LoVo (cell line): ENCODE measurements at regions not wholly inside any gene's neighbourhood (a gene's known extent, or its start where the extent isn't known, plus 50 kb on each side); places are given as distances from the start of the nearest gene placed in this dataset.

Experiments
- DNase-seq: peaks from one replicate; pipeline ENCODE4 v3.0.0-alpha.2; 2016; ENCODE audit warnings: low spot score

DNA sequence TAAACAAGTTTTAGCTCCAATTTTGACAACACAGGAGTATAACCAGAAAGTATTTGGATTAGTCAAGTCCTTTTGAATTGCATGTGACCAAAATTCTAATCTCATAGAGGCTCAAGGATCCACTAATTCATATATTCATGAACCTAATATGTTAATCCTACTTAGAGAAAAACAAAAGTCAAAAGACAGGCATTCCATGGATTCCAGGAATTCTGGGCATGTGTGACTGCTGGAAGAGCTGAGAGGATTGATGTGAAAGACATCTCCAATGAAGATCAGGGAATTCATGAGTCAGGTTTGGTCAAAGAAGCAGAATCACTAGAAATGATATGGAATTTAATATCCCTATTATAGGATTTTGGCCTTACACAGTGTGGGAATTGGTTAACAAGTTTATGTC is 1494.6 kb upstream of the DDX18 start:
- DNase-seq = no peak

DNA sequence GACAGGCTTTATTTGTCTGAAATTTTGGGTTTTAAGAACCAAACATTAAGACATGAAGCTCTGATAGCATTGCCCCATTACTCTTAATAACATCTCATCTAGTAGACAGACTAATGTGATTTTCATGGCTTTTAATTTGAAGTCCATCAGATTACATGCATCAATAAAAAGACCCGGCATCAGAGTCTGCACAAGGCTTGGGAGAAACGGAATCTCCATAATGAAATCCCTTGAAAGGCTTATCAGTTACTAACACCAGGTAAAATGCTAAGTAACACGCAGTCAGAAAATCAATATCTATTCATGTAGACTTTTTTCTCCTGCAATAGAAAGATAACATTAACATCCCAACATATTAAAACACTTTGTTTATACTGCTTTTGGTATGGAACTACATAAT is 1485.2 kb upstream of the DDX18 start:
- no peak for DNase-seq

DNA sequence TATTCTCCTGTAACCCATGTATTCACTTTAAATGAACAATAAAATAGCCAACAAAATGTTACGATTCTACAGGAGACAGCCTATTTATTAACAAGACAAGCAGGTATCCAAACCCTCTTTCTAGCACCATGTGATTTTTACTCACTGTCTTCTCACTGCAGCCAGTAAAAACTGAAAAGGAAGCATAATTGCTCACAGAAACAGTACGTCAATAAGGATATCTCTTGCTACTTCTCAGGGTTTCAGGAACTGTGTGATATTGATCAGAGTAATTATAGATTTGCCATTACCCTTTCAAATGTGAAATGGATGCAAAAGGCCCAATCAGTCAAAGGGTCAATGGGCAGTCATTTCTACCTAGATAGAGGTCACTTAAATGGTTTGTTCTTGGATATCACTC is 1473.8 kb upstream of the DDX18 start:
- DNase-seq = no peak

DNA sequence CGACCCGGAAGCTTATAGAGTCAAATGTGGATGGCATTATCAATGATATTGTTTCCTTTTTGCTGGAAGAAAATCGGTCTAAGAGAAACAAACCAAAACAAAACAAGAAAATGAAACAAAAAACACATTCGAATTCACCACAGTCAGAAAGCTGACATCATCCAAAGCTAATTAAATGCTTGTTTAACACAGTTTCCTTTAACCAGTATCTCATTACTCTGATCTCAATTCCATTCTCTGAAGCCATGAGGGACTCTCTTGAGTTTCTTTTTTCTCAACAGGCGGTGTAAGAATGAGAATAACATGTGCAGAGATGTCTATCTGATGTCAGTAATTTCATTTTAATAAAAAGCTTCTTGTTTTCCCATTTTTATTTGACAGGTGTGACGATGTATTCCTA is 1448.3 kb upstream of the DDX18 start:
- DNase-seq = no peak

DNA sequence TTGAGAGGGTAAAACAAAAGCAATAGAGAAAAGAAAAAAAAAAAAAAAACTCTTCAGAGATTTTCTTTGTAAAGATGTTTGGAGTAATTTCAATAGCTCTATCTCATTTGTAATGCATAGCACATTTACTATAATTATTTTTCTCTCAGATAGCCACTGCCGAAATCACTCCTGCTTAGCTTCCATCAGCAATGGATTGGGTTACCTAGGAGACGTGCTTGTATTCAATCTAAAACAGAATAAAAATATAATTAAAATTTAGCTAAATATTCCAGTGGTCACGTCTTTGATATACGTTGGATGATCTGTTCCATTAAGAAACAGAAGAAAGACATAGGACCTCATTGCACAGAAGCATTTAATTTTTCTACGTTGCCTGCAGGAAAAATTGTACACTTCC is 1435.7 kb upstream of the DDX18 start:
- no peak for DNase-seq

DNA sequence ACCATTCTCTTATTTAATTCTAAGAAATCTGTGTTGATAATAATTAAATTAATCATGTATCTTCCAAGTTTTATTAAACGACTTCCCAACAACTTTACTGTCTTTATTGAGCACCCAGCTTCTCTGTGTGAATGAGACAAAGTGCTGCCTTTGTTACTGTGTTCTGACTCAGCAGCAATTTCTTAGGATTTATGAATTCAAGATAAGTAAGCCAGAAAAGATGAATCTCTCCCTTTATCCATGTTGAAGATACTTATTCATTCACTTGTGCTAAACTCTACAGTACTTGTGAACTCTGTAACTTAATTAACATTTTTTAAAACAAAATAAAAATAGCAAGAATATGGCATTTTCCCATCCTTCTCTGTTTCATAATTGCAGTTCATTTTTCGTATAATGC is 1403.3 kb upstream of the DDX18 start:
- DNase-seq = no peak

DNA sequence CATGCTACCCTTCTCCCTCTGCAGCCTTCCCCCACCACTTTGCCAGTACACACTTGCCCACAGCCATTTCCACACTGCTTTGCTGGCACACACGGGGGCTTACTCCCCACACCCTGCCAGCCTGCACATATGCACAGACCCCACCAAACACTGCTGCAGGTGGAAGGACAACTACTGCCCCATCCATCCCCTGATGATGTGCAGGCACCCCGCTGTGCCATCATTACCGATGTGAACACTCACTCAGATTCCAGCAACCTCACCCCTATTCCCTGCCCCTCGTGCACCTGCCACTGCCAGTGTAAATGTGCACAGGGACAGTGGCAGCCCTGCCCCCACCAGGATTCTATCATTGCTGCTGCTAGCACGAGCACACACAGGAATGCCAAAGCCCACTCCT is 1400.8 kb upstream of the DDX18 start:
- DNase-seq = no peak

DNA sequence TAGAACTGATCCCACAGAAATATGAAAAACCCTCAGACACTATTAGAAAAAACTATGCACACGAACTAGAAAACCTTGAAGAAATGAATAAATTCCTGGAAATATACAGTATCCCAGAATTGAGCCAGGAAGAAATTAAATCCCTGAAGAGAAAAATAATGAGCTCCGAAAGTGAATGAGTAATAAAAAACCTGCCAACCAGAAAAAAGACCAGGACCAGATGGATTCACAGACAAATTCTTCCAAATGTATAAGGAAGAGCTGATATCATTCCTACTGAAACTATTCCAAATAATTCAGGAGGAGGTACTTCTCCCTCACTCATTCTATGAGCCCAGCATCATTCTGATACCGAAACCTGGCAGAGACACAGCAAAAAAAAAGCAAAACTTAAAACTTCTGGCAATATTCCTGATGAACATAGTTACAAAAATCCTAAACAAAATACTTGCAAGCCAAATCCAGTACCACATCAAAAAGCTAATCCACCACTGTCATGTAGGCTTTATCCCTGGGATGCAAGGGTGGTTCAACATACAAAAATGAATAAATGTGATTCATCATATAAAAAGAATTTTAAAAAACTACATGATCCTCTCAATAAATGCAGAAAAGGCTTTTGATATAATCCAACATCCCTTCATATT is 1397.6 kb upstream of the DDX18 start:
- DNase-seq = no peak

DNA sequence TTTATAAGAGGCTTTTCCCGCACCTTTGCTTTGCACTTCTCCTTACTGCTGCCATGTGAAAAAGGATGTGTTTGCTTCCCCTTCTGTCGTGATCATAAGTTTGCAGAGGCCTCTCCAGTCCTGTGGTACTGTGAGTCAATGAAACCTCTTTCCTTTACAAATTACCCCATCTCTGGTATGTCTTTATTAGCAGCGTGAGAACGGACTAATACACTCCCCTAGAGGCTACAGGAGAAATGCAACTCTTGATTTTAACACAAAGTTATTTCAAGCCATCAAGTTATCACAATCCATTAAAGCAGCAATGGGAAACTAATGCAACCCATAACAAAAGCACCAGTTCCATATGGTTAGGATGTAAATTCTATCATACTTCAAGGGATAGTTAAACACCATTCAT is 1378.8 kb upstream of the DDX18 start:
- no peak for DNase-seq

DNA sequence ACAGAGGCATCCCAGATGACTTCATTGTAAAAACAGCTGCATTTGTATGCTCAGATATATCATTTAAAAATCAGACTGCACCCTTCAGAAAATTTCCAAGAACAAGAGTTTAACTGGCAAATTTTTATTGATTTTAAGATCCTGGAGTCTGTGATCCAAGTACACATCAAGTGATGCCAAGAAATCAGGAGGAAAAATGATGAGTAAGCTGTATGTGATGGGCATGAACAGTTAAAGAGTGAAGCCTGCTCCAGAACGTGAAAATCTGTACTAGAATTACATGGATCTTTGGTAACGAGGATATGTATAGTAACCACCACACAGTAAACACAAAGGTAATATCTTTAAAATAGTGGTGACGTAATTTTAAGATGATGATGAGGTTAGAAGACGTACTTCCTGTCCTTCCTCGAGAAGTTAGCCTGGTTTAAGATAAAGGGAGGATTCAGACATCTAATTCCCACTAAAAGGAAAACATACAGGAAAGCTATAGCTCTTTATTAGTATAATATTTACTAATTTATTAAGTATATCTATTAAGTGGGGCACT is 1374.3 kb upstream of the DDX18 start:
- no peak for DNase-seq

DNA sequence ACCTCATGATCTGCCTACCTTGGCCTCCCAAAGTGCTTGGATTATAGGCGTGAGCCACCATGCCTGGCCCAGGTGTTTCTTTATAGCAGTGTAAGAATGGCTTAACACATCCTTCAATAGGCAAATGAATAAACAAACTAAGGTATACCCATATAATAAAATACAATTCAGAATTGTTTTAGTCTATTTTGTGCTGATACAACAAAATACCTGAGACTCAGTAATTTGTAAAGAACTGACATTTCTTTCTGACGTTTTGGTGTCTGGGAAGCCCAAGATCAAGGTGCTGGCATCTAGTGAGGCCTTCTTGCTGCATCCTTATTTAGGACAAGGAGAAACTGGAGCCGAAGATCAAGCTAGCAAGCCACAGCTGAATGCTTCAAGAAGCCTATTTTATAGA is 1372.1 kb upstream of the DDX18 start:
- no peak for DNase-seq

DNA sequence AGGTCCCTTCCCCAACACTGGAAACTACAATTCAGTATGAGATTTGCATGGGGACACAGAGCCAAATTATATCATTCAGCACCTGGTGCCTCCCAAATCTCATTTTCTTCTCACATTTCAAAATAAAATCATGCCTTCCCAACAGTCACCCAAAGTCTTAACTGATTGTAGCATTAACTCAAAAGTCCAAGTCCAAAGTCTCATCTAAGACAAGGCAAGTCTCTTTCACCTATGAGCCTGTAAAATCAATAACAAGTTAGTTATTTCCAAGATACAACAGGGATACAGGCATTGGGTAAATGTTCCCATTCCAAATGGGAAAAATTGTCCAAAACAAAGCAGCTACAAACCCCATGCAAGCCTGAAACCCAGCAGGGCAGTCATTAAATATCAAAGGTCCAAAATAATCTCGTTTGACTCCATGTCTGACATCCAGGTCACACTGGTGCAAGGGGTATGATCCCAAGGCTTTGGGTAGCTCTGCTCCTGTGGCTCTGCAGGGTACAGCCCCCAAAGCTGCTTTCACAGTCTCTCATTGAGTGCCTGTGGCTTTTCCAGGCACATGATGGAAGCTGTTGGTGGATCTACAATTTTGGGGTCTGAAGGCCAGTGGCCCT is 1370.1 kb upstream of the DDX18 start:
- no peak for DNase-seq

DNA sequence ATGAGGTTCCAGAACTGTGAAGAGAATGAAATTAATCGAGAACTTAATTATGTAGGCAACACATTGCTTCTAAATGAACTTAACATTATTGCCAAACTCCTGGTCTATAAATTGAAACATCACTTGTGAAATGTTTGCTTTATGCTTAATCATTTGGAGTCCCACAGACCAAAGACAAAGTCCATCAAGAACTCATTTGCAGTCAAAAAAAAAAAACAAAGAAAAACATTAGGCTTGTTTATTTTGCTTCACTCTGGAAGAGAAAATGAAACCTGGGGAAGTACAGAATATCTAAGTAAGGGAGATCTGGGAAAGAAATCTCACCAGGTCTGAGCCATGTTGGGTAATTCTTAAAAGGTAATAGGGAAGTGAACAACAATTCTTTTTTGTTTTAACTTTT is 1363.5 kb upstream of the DDX18 start:
- DNase-seq = no peak

DNA sequence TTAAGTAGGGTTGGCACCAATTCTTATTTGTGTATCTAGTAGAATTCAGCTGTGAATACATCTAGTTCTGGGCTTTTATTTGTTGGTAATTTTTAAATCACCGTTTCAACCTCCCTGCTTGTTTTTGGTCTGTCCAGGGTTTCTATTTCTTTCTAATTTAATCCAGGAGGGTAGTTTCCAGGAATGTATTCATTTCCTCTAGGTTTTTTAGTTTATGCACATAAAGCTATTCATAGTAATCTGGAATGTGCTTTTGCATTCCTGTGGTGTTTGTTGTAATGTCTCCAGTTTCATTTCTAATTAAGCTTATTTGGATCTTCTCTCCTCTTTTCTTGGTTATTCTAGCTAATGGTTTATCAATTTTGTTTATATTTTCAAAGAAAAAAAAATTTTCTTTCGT is 1361.8 kb upstream of the DDX18 start:
- no peak for DNase-seq

DNA sequence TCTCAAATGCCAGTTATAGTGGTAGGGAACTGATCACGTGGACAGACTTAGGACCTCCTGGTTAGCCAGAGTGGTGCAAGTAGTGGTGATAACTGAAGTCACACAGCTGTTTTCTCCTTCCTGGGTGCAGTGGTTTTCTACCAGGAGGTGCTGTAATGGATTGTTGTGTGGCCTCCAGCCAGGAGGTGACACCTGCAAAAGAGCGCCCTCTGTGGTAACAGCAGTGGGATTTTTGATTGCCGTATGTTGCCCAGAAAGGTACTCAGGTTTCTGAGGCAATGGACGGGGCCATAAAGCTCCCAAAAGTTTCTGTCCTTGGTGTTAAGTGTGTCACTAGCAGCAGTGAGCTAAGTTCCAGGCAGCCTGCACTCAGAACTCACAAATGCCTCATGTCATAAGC is 1358.1 kb upstream of the DDX18 start:
- DNase-seq = no peak

DNA sequence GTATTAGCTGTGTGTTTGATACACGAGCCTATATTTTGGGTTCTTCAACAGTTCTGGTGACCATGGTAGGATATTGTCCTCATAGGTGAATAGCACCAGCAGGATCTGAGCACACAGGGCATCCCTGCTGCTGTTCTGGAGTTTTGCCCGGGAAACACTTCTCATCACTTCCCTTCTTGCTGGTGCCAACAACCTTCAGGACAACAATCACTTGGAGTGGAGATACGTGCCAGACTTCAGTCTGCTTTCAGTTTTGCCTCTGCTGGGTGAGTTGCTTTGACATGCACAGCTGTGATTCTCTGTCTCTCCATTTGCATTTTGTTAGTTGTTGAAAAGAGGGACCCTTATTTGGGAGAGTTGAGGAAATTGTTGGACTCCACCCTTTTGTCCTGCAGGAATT is 1347.2 kb upstream of the DDX18 start:
- no peak for DNase-seq

DNA sequence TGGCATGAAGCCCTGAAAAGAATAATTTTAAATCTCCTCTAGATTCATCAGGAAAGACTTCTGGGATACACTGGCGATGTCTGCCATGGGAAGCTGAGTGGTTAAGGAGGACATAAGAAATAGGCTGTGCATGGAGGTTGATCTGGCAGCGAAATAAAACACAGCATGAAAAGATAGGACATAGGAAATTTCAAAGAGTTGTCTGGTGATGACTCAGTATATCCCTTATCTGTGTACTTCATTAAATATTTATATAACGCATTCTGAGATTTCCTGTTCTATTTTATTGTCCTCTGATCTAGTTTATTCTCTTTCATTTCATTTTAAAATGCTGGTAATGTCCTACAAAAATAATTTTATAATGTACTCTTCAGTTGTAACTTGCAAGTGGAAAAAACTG is 1337.3 kb upstream of the DDX18 start:
- no peak for DNase-seq

DNA sequence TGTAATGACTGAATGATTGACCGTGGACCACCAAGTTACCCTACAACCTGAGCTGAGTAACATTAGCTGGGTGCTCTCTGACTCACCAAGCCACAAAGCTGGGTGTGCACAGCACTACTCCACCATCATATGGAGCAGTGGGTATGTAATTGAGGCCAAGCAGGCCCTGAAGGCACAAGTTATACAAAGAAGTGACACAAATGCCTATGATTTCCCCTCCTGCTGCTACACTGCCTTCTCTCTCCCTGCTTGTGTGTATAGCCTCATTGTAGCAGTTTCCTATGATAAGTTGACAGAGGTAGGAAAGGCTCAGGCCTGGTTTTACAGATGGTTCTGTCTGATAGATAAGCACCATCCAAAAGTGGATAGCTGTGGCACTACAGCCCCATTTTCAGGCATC is 1327.2 kb upstream of the DDX18 start:
- DNase-seq = no peak

DNA sequence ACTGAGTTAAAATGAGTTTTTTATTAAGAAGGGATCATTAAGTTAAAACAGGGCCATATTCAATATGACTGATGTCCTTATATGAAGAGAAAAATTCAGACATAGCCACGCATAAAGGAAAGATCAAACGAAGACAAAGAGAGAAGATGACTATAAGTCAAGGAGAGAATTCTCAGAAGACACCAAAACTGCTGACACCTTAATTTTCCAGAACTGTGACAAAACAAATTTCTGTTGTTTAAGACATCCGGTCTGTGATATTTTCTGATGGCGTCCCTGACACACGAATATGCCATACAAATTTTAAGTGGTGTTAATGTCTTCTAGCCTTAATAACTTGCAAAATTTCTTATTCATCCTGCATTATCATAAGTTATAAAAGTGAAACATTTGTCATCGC is 1325.2 kb upstream of the DDX18 start:
- DNase-seq = no peak

DNA sequence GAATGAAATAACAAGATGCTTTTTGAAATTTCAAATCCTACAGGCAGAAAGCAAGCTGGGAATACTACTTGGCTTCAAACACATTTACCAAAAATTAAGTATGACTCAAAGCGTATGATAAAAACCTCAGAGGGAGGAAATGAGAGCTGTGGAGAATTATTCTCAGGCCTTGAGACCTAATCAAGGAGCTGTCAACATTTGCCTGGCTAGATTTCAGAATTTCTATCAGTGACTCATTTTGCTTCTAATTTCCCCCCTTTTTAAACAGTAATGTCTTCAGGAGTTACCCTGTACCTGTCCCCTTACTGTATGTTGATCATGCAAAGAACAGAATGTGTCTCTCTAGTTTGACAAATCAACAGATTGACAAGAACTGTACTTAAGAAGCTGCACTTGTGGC is 1324.5 kb upstream of the DDX18 start:
- no peak for DNase-seq

DNA sequence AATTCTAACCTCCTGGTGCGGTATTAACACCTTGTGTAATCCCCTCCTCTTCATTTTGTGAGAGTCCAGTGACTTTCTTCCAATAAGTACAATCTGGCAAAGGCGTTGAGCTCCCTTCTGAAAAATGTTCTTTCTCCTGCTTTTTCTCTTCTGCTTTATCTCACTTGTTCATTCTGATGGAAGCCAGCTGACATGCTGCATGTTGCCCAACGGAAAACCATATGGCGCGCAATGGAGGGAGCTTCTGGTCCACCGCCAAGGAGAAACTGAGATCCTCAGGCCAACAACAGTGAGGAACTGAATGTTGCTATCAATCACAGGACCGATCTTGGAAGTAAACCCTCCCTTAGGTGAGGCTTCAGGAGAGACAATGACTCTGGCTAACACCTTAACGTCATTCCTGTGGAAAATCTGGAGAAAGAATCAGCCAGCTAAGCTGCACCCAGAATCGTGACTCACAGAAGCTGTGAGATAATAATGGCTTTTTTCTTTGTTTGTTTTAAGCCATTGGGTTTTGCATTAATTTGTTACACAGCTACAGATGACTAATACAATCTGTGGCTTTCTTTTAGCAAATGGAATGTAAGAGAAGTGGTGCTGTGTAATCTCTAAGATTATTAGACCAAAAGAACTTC is 1323.9 kb upstream of the DDX18 start:
- DNase-seq = no peak

DNA sequence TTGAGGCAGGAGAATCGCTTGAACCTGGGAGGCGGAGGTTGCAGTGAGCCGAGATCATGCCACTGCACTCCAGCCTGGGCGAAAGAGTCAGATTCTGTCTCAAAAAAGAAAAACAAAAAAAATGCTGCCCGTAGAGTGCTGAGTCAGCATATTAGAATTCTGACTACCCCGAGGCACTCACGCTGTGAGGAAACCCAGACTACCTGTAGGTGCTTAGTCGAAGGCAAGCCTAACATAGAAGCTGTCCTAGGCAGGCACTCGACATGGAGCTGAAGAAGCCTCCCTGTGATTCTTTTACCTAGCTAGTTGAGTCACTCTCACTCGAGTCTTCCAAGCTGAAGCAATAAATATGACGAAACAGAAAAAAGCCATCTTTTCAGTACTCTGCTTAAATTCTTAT is 1323.2 kb upstream of the DDX18 start:
- DNase-seq = no peak

DNA sequence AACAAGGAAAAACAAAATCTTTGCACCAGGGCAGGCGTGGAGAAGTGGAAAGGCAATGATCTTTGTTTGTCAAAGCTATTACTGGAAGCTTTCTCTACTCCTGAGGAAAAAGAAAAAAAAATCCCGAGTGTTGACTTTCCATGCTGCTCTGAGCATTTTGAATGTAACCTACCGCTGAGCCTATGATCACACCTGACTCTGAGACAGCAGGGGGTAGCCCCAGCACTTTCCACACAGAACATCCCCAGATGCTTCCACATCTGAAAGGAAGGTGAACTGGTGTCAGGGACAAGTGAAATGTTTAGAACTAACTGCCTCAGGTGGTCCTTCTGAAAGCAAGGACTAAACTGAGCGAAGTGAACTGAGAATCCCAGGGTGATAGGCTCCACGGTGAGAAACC is 1315.1 kb upstream of the DDX18 start:
- DNase-seq = no peak
